CD4-positive, alpha-beta T cell (primary cell): ENCODE measurements at regions not wholly inside any gene's neighbourhood (a gene's known extent, or its start where the extent isn't known, plus 50 kb on each side); places are given as distances from the start of the nearest gene placed in this dataset.

Source experiments
- ATAC-seq: fragments of 200-7000 bp; cut with Tn5 transposase; one replicate; pipeline ENCODE4 v1.10.0; 2022; ENCODE audit warnings: mild to moderate bottlenecking; ENCODE audit not compliant: poor library complexity
- CTCF ChIA-PET: fragments of 350-600 bp; sonication (Branson Sonifier 250); formaldehyde crosslinking; loops from one replicate; lab custom pipeline; 2021; ENCODE audit warnings: antibody characterized with exemption, inconsistent platforms; lab: Charles Lee
- POLR2A ChIA-PET: fragments of 350-600 bp; sonication (Branson Sonifier 250); formaldehyde crosslinking; loops from one replicate; lab custom pipeline; 2021; ENCODE audit warnings: antibody characterized with exemption, inconsistent platforms; lab: Charles Lee
- DNase-seq, 14 experiments: peaks; one replicate each; pipeline ENCODE4 v3.0.0-alpha.2; 2013 to 2020; ENCODE audit warnings: mixed read lengths in 2 of 14
- H3K27ac ChIP-seq, 2 donors: one replicate each; pipeline versions ENCODE4 v1.5.1 to v1.7.0; 2013; ENCODE audit warnings: low read length in 2 of 2, low read depth in 1 of 2, mild to moderate bottlenecking in 1 of 2
- H3K27me3 ChIP-seq, 2 experiments: 1 replicate in 1 of 2; 2 replicates in 1 of 2; pipeline versions ENCODE4 v1.6.1 to v1.7.0; 2013; ENCODE audit warnings: low read length in 2 of 2, control low read depth in 1 of 2, mild to moderate bottlenecking in 1 of 2, moderate library complexity in 1 of 2; ENCODE audit not compliant: insufficient read depth in 2 of 2, control insufficient read depth in 1 of 2
- H3K36me3 ChIP-seq: one replicate; pipeline ENCODE4 v1.6.1; 2013; ENCODE audit warnings: low read length, control low read depth; ENCODE audit not compliant: insufficient read depth
- H3K4me1 ChIP-seq: one replicate; pipeline ENCODE4 v1.6.1; 2013; ENCODE audit warnings: low read length, control low read depth; ENCODE audit not compliant: insufficient read depth
- H3K4me3 ChIP-seq: one replicate; pipeline ENCODE4 v1.5.1; 2013; ENCODE audit warnings: mild to moderate bottlenecking, low read length, moderate library complexity
- H3K9me3 ChIP-seq, 2 experiments: 1 replicate in 1 of 2; 2 replicates in 1 of 2; pipeline versions ENCODE4 v1.6.1 to v1.7.0; 2013; ENCODE audit warnings: low read length in 2 of 2, mild to moderate bottlenecking in 2 of 2, control low read depth in 1 of 2, moderate library complexity in 1 of 2; ENCODE audit not compliant: control insufficient read depth in 1 of 2, insufficient read depth in 1 of 2
- H3K27ac Mint-ChIP-seq: one replicate; pipeline ENCODE4 v1.8.0; 2020; ENCODE audit warnings: mixed read lengths
- H3K27me3 Mint-ChIP-seq: one replicate; pipeline ENCODE4 v1.8.0; 2021; ENCODE audit warnings: mixed read lengths
- H3K36me3 Mint-ChIP-seq: one replicate; pipeline ENCODE4 v1.8.0; 2021; ENCODE audit warnings: low read depth, mixed read lengths
- H3K4me1 Mint-ChIP-seq: one replicate; pipeline ENCODE4 v1.8.0; 2021; ENCODE audit warnings: low read depth, mixed read lengths
- H3K4me3 Mint-ChIP-seq: one replicate; pipeline ENCODE4 v1.8.0; 2020; ENCODE audit warnings: mild to moderate bottlenecking, mixed read lengths
- H3K9me3 Mint-ChIP-seq: one replicate; pipeline ENCODE4 v1.8.0; 2020; ENCODE audit warnings: mixed read lengths
- intact Hi-C, 2 experiments: fragments of 100-400 bp; cut with DNase I in 1 of 2; cut with micrococcal nuclease in 1 of 2; formaldehyde crosslinking; loops; one replicate each; pipeline versions ENCODE4 v1.15.1 to v1.9.0; 2023 to 2025; cut with DNase I, micrococcal nuclease
- TF ChIP-seq, protein P1 (sequence below): fragments of 200-600 bp; IDR thresholded peaks from one replicate; pipeline ENCODE4 v1.8.0; 2022; ENCODE audit warnings: antibody characterized with exemption, mild to moderate bottlenecking

DNA sequence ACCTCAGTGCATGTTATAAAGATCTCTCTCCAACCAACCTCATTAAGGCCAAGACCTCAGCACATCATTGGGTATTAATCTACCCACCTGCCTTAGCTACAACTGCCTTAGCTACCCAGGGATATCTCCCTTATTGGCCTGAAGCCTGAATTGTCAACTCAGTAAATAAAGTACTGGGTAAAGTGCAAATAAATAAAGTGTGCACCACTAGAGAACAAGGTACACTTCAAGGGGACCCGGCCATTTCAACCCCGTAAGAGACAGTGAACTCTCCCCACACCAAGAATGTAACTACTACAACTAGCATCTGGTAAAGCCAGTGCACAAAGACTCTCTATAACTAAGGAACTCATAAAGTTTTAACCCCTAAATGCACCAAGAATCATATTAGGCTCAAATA lies 61.7 kb upstream of the POU3F4 start:
- ATAC-seq, result no peak
- Histone ChIP-seq H3K27me3 (no peaks in the 10 kb centered on the region), H3K4me1 (no peaks in the 10 kb centered on the region), H3K4me3 (no peak overlapping the region), H3K36me3 (no peaks in the 10 kb centered on the region), H3K9me3 (no peaks in the 10 kb centered on the region), H3K27ac (no peak overlapping the region)
- ChIA-PET POLR2A (no interaction called here), CTCF (no interaction called here)
- TF ChIP-seq, protein P1, sequence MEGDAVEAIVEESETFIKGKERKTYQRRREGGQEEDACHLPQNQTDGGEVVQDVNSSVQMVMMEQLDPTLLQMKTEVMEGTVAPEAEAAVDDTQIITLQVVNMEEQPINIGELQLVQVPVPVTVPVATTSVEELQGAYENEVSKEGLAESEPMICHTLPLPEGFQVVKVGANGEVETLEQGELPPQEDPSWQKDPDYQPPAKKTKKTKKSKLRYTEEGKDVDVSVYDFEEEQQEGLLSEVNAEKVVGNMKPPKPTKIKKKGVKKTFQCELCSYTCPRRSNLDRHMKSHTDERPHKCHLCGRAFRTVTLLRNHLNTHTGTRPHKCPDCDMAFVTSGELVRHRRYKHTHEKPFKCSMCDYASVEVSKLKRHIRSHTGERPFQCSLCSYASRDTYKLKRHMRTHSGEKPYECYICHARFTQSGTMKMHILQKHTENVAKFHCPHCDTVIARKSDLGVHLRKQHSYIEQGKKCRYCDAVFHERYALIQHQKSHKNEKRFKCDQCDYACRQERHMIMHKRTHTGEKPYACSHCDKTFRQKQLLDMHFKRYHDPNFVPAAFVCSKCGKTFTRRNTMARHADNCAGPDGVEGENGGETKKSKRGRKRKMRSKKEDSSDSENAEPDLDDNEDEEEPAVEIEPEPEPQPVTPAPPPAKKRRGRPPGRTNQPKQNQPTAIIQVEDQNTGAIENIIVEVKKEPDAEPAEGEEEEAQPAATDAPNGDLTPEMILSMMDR, result no peak
- Mint-ChIP-seq H3K27ac (no peak overlapping the region), H3K36me3 (no peaks in the 10 kb centered on the region), H3K4me1 (no peaks in the 10 kb centered on the region), H3K9me3 (no peaks in the 10 kb centered on the region), H3K4me3 (no peak overlapping the region), H3K27me3 (no peaks in the 10 kb centered on the region)
- DNase-seq, result no peak
- intact Hi-C loops, result no loop called here
